ENCODE measurements at regions not wholly inside any gene's neighbourhood (a gene's known extent, or its start where the extent isn't known, plus 50 kb on each side); places are given as distances from the start of the nearest gene placed in this dataset.
"Not testable (repeated sequence)": the region's sequence is repeated elsewhere in the genome, so short reads cannot be mapped to it uniquely, and the experiment has no call there.

- Histone ChIP-seq H3K9me3 (no peaks in the 10 kb centered on the region), H3K27me3 (no peaks in the 10 kb centered on the region), H3K27ac (no peak overlapping the region), H3K4me3 (no peak overlapping the region), H3K36me3 (no peaks in the 10 kb centered on the region), H3K4me1 (peaks cover 6% of the 10 kb centered on the region)
- intact Hi-C loops (cut with DNase I): no loop called here
- TF ChIP-seq, protein P1, sequence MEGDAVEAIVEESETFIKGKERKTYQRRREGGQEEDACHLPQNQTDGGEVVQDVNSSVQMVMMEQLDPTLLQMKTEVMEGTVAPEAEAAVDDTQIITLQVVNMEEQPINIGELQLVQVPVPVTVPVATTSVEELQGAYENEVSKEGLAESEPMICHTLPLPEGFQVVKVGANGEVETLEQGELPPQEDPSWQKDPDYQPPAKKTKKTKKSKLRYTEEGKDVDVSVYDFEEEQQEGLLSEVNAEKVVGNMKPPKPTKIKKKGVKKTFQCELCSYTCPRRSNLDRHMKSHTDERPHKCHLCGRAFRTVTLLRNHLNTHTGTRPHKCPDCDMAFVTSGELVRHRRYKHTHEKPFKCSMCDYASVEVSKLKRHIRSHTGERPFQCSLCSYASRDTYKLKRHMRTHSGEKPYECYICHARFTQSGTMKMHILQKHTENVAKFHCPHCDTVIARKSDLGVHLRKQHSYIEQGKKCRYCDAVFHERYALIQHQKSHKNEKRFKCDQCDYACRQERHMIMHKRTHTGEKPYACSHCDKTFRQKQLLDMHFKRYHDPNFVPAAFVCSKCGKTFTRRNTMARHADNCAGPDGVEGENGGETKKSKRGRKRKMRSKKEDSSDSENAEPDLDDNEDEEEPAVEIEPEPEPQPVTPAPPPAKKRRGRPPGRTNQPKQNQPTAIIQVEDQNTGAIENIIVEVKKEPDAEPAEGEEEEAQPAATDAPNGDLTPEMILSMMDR (IDR thresholded peaks at IDR 0.05): no peak
- TF ChIP-seq POLR2A (IDR thresholded peaks at IDR 0.05) (no peak), POLR2AphosphoS5 (IDR thresholded peaks at IDR 0.05; ENCODE audit: insufficient read depth in 1 of 2, low read depth in 1 of 2) (no peak)
- no peak for DNase-seq (ENCODE audit: extremely low spot score in 2 of 2)
Measured at GRCh38 chr13:103883164-103883563, 816.9 kb upstream of the SLC10A2 start.

DNA sequence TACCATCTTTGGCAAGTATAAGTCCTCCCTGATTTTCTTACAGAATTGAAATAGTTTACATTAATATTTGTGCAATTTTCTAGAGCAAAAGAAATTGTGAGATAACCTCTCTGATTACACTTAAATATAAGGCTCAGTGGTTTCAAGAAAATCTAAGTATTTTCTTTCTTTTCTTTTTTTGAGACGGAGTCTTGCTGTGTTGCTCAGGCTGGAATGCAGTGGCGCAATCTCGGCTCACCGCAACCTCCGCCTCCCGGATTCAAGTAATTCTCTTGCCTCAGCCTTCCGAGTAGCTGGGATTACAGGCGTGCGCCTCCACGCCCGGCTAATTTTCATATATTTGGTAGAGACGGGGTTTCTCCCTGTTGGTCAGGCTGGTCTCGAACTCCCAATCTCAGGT is 813.9 kb upstream of the SLC10A2 start:
- H3K36me3 ChIP-seq; H3K27ac ChIP-seq; DNase-seq (ENCODE audit: extremely low spot score in 2 of 2); intact Hi-C loops (cut with DNase I); H3K4me1 ChIP-seq; H3K4me3 ChIP-seq; H3K9me3 ChIP-seq; H3K27me3 ChIP-seq: not testable (repeated sequence)

GRCh38 chr13:103878891-103879605 is 812.8 kb upstream of the SLC10A2 start:
- H3K4me3 ChIP-seq: no peak overlapping the region
- H3K27me3 ChIP-seq: no peaks in the 10 kb centered on the region
- intact Hi-C loops (cut with DNase I): no loop called here
- H3K4me1 ChIP-seq: peaks cover 6% of the 10 kb centered on the region
- DNase-seq (ENCODE audit: extremely low spot score in 2 of 2): no peak
- H3K27ac ChIP-seq: no peak overlapping the region
- H3K36me3 ChIP-seq: no peaks in the 10 kb centered on the region
- no peak for TF ChIP-seq POLR2A (IDR thresholded peaks at IDR 0.05)
- TF ChIP-seq POLR2AphosphoS5 (IDR thresholded peaks at IDR 0.05; ENCODE audit: insufficient read depth in 1 of 2, low read depth in 1 of 2): no peak
- TF ChIP-seq, protein P1 (IDR thresholded peaks at IDR 0.05): no peak
- no peaks in the 10 kb centered on the region for H3K9me3 ChIP-seq

DNA sequence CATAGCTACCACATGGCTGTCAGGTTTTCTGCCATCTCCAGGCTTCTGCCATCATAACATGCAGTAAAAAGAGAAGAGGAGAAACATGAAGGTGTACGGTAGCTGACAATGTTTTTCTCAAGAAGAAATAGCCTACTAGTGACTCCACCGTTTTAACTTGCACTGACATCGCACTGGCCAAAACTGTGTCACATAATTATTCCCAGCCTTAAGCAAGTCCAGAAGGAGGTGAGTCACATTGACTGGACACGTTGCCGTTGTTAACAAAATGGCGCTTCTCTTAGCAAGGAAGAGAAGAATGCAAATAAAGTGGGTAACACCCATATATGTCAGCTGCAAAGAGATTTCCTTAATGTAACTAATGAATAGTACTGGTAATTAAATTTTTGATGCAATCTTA is 810.4 kb upstream of the SLC10A2 start:
- intact Hi-C loops (cut with DNase I): no loop called here
- TF ChIP-seq, protein P1 (IDR thresholded peaks at IDR 0.05): no peak
- no peak for TF ChIP-seq POLR2AphosphoS5 (IDR thresholded peaks at IDR 0.05; ENCODE audit: insufficient read depth in 1 of 2, low read depth in 1 of 2)
- no peak for TF ChIP-seq POLR2A (IDR thresholded peaks at IDR 0.05)
- H3K4me1 ChIP-seq: no peaks in the 10 kb centered on the region
- H3K36me3 ChIP-seq: no peaks in the 10 kb centered on the region
- no peak overlapping the region for H3K4me3 ChIP-seq
- DNase-seq (ENCODE audit: extremely low spot score in 2 of 2): no peak
- no peaks in the 10 kb centered on the region for H3K9me3 ChIP-seq
- no peak overlapping the region for H3K27ac ChIP-seq
- no peaks in the 10 kb centered on the region for H3K27me3 ChIP-seq

DNA sequence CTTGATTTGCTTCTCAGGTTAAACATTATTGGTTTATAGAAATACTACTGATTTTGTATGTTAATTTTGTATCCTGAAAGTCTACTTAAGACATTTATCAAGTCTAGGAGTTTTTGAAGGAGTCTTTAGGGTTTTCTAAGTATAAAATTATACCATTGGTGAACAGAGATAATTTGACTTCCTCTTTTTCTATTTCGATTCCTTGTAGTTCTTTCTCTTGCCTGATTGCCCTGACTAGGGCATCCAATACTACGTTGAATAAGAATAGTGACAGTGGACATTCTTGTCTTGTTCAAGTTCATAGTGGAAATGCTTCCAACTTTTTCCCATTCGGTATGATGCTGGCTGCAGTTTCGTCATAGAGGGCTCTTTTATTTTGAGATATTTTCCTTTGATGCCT is 807.5 kb upstream of the SLC10A2 start:
- Histone ChIP-seq H3K27ac (no peak overlapping the region), H3K9me3 (no peaks in the 10 kb centered on the region), H3K4me3 (no peak overlapping the region), H3K4me1 (no peaks in the 10 kb centered on the region), H3K36me3 (no peaks in the 10 kb centered on the region), H3K27me3 (no peaks in the 10 kb centered on the region)
- no peak for TF ChIP-seq POLR2AphosphoS5 (IDR thresholded peaks at IDR 0.05; ENCODE audit: insufficient read depth in 1 of 2, low read depth in 1 of 2)
- TF ChIP-seq, protein P1 (IDR thresholded peaks at IDR 0.05): no peak
- TF ChIP-seq POLR2A (IDR thresholded peaks at IDR 0.05): no peak
- DNase-seq (ENCODE audit: extremely low spot score in 2 of 2): no peak
- intact Hi-C loops (cut with DNase I): no loop called here

Data from vagina (tissue), 2 donors.